SK-N-SH (cell line): ENCODE measurements at regions not wholly inside any gene's neighbourhood (a gene's known extent, or its start where the extent isn't known, plus 50 kb on each side); places are given as distances from the start of the nearest gene placed in this dataset.

Source experiments
- CTCF ChIA-PET: fragments of 300-600, 350-600 bp; formaldehyde crosslinking; extraction: SDS; loops from one replicate; lab custom pipeline; 2021; lab: Yijun Ruan, JAX
- POLR2A ChIA-PET: fragments of 350-600 bp; sonication (Branson Sonifier 250); formaldehyde crosslinking; extraction: SDS; loops from one replicate; lab custom pipeline; 2020; ENCODE audit warnings: antibody characterized with exemption, inconsistent platforms; lab: Yijun Ruan, JAX
- DNase-seq: peaks from one replicate; pipeline ENCODE4 v3.0.0; 2012
- H2AFZ ChIP-seq: fragments of 200-600 bp; sonication (generic); 2 replicates; pipeline ENCODE4 v1.8.1; 2016; ENCODE audit warnings: antibody characterized with exemption, mild to moderate bottlenecking, low read depth
- H3F3A ChIP-seq: fragments of 200-600 bp; sonication (generic); replicated peaks from 2 replicates; pipeline ENCODE3; 2016; ENCODE audit warnings: antibody characterized with exemption, mild to moderate bottlenecking; ENCODE audit not compliant: insufficient read depth
- H3K27ac ChIP-seq, 2 experiments: fragments of 200-500 bp in 1 of 2; fragments of 200-600 bp in 1 of 2; sonication (Bioruptor generic) in 1 of 2; sonication (generic), shearing (Covaris generic) in 1 of 2; 2 replicates each; pipeline versions ENCODE4 v1.5.1 to v1.6.1; 2014 to 2016; ENCODE audit warnings: low read depth in 2 of 2, inconsistent platforms in 1 of 2, low read length in 1 of 2, mild to moderate bottlenecking in 1 of 2, mixed read lengths in 1 of 2
- H3K27me3 ChIP-seq: fragments of 200-600 bp; sonication (generic), shearing (Covaris generic); 2 replicates; pipeline ENCODE4 v1.6.1; 2016; ENCODE audit warnings: mixed run types; ENCODE audit not compliant: insufficient read depth
- H3K36me3 ChIP-seq, 2 experiments: fragments of 200-500 bp in 1 of 2; fragments of 200-600 bp in 1 of 2; sonication (Bioruptor generic) in 1 of 2; sonication (generic) in 1 of 2; replicated peaks in 1 of 2; 2 replicates each; pipeline versions ENCODE3 to v1.5.1; 2014 to 2016; ENCODE audit warnings: low read length in 1 of 2, mild to moderate bottlenecking in 1 of 2; ENCODE audit not compliant: insufficient read depth in 2 of 2, control insufficient read depth in 1 of 2
- H3K4me1 ChIP-seq, 2 experiments: fragments of 200-500 bp in 1 of 2; fragments of 200-600 bp in 1 of 2; sonication (Bioruptor generic) in 1 of 2; sonication (generic), shearing (Covaris generic) in 1 of 2; 2 replicates each; pipeline versions ENCODE4 v1.5.1 to v1.6.1; 2014 to 2016; ENCODE audit warnings: low read depth in 1 of 2, low read length in 1 of 2, mixed run types in 1 of 2; ENCODE audit not compliant: insufficient read depth in 2 of 2, control insufficient read depth in 1 of 2
- H3K4me2 ChIP-seq: fragments of 200-600 bp; sonication (generic), shearing (Covaris generic); 2 replicates; pipeline ENCODE4 v1.6.1; 2017; ENCODE audit warnings: mixed run types
- H3K4me3 ChIP-seq, 2 experiments: fragments of 200-500 bp in 1 of 2; fragments of 200-600 bp in 1 of 2; sonication (Bioruptor generic) in 1 of 2; sonication (generic), shearing (Covaris generic) in 1 of 2; 2 replicates each; pipeline versions ENCODE4 v1.5.1 to v1.8.1; 2014 to 2016; ENCODE audit warnings: low read depth in 2 of 2, inconsistent platforms in 1 of 2, low read length in 1 of 2, mild to moderate bottlenecking in 1 of 2, mixed read lengths in 1 of 2, moderate library complexity in 1 of 2
- H3K79me2 ChIP-seq: fragments of 200-600 bp; sonication (generic); 2 replicates; pipeline ENCODE4 v1.8.1; 2017; ENCODE audit warnings: mild to moderate bottlenecking; ENCODE audit not compliant: insufficient read depth
- H3K9ac ChIP-seq: fragments of 200-600 bp; sonication (generic); 2 replicates; pipeline ENCODE4 v1.6.1; 2017; ENCODE audit warnings: mixed run types
- H3K9me2 ChIP-seq: fragments of 200-600 bp; sonication (generic); 2 replicates; pipeline ENCODE4 v1.6.1; 2017; ENCODE audit warnings: mixed run types
- H3K9me3 ChIP-seq: fragments of 200-600 bp; sonication (generic); 2 replicates; pipeline ENCODE4 v1.6.1; 2017; ENCODE audit warnings: mixed run types, mild to moderate bottlenecking, moderate library complexity
- H4K20me1 ChIP-seq: fragments of 200-600 bp; sonication (generic); 2 replicates; pipeline ENCODE4 v1.6.1; 2017; ENCODE audit warnings: mild to moderate bottlenecking, mixed run types; ENCODE audit not compliant: insufficient read depth
- CTCF ChIP-seq: fragments of 200-600 bp; sonication (generic); IDR thresholded peaks from 2 replicates; pipeline ENCODE4 v1.6.1; 2017; ENCODE audit warnings: antibody characterized with exemption, mild to moderate bottlenecking, moderate library complexity
- FOSL2 ChIP-seq: IDR thresholded peaks from 2 replicates; pipeline ENCODE4 v1.4.0; 2012; ENCODE audit warnings: low read depth, mild to moderate bottlenecking, moderate library complexity, borderline replicate concordance
- FOXJ3 ChIP-seq: sonication (generic); formaldehyde crosslinking; IDR thresholded peaks from 2 replicates; pipeline ENCODE4 v1.5.1; 2020; ENCODE audit warnings: mild to moderate bottlenecking, missing genetic modification reagents
- MAX ChIP-seq: IDR thresholded peaks from 2 replicates; pipeline ENCODE4 v1.4.0; 2012; ENCODE audit warnings: low read depth
- NFIC ChIP-seq: IDR thresholded peaks from 2 replicates; pipeline ENCODE4 v1.4.0; 2012; ENCODE audit warnings: borderline replicate concordance
- PBX3 ChIP-seq: IDR thresholded peaks from 2 replicates; pipeline ENCODE4; 2012
- RCOR1 ChIP-seq: fragments of 150-350 bp; IDR thresholded peaks from 2 replicates; pipeline ENCODE4 v1.6.1; 2017; ENCODE audit warnings: antibody characterized with exemption, low read length
- SIN3A ChIP-seq: IDR thresholded peaks from 2 replicates; pipeline ENCODE4 v1.6.1; 2012; ENCODE audit warnings: low read depth, mild to moderate bottlenecking, low read length, moderate library complexity, borderline replicate concordance
- USF1 ChIP-seq: IDR thresholded peaks from 2 replicates; pipeline ENCODE4 v1.4.0; 2012; ENCODE audit warnings: low read depth, borderline replicate concordance
- WGBS: methylation state at CpG from one replicate; pipeline ENCODE4 v1.1.6; 2017; ENCODE audit warnings: low lambda C conversion rate; 5-methylcytosine and 5-hydroxymethylcytosine counted together

- peaks cover 85% of the 10 kb centered on the region for H3F3A ChIP-seq
- no peak overlapping the region for H3K9ac ChIP-seq
- no peak overlapping the region for H3K4me2 ChIP-seq
- H3K36me3 ChIP-seq = peaks cover 63 to 95% of the 10 kb centered on the region in 2 experiments
- peaks cover 98% of the 10 kb centered on the region for H3K79me2 ChIP-seq
- POLR2A ChIA-PET = no interaction called here
- WGBS = 72% methylated on average over 2 of the region's 2 CpGs
- H3K27ac ChIP-seq = peak overlapping the region; percentile 11 to 100; a peak in 3 of 4 replicates
- TF ChIP-seq USF1 (no peak), FOSL2 (no peak), FOXJ3 (CRISPR knock-in tag) (no peak), RCOR1 (no peak), NFIC (no peak)
- H3K27me3 ChIP-seq = no peaks in the 10 kb centered on the region
- H4K20me1 ChIP-seq = peaks cover 78% of the 10 kb centered on the region
- H3K4me3 ChIP-seq = no peak overlapping the region
- H3K4me1 ChIP-seq = peaks cover 7 to 68% of the 10 kb centered on the region in 2 experiments
- H3K9me3 ChIP-seq = no peaks in the 10 kb centered on the region
- H2AFZ ChIP-seq = no peak overlapping the region
- CTCF ChIA-PET = no interaction called here
- no peak for DNase-seq
- no peaks in the 10 kb centered on the region for H3K9me2 ChIP-seq
These were observed 144.8 kb upstream of the KLF14 start for GRCh38 chr7:130878785-130879184.

GRCh38 chr7:130879191-130879590 is 145.2 kb upstream of the KLF14 start:
- POLR2A ChIA-PET = no interaction called here
- Histone ChIP-seq H2AFZ (no peak overlapping the region), H3K9ac (no peak overlapping the region), H3K9me3 (no peaks in the 10 kb centered on the region), H3K27ac (peak overlapping the region in 1 of 2 experiments; percentile 100; a peak in 2 of 4 replicates), H3K4me1 (peaks cover 7 to 68% of the 10 kb centered on the region in 2 experiments), H4K20me1 (peaks cover 74% of the 10 kb centered on the region), H3K36me3 (peaks cover 61 to 95% of the 10 kb centered on the region in 2 experiments), H3K9me2 (no peaks in the 10 kb centered on the region), H3K27me3 (no peaks in the 10 kb centered on the region), H3K79me2 (peaks cover 98% of the 10 kb centered on the region), H3K4me2 (no peak overlapping the region), H3F3A (peaks cover 84% of the 10 kb centered on the region), H3K4me3 (no peak overlapping the region)
- TF ChIP-seq CTCF (no peak), MAX (no peak), NFIC (0 out of 2 replicates have a peak, but pooled peaks have one; percentile 11), SIN3A (no peak), PBX3 (peak; percentile 43)
- CTCF ChIA-PET = no interaction called here
- WGBS = 98% methylated on average over 2 of the region's 2 CpGs
- no peak for DNase-seq
